OCI-LY1 (cell line): ENCODE measurements at regions not wholly inside any gene's neighbourhood (a gene's known extent, or its start where the extent isn't known, plus 50 kb on each side); places are given as distances from the start of the nearest gene placed in this dataset.

Source experiments
- EZH2 ChIP-seq: fragments of 200-600 bp; sonication (generic), shearing (Covaris generic); IDR thresholded peaks from 2 replicates; pipeline ENCODE4 v1.8.0; 2017; ENCODE audit warnings: borderline replicate concordance, mixed run types, mild to moderate bottlenecking, antibody characterized with exemption, low read length, moderate library complexity, mixed read lengths
- TF ChIP-seq, protein P1 (sequence below): fragments of 200-600 bp; sonication (generic), shearing (Covaris generic); IDR thresholded peaks from 2 replicates; pipeline ENCODE4 v1.5.1; 2017; ENCODE audit warnings: mild to moderate bottlenecking, antibody characterized with exemption, low read length, moderate library complexity, mixed read lengths

DNA sequence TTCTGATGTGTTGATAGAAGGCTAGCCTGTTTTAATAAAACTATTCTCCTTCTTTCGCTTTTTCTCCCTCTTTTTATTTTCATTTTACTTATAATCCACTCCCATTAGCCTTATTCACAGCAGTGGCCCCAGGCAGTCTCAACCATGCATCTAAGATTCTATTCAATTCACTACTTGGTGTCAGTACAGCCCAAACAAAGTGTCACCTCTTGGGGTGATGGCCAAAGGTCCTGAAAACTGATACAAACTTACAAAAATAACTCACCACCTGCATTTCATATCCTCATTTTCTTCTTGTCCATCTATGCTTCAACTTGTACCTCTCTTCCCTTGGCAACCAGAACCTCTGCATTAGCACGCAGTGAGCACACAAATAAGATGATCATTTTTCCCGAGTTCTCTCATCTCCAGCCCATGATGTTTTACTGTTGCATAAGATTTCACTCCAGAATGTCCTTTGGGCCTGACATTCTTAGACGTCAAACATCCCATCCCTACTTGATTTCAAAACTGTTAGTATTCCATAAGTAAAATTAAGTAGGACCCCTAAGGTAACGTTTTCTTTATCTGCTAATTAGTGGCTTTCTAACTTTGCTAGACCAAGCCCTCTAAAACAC, 559.3 kb upstream of the TNP1 start:
- TF ChIP-seq EZH2 = no peak
- TF ChIP-seq, protein P1, sequence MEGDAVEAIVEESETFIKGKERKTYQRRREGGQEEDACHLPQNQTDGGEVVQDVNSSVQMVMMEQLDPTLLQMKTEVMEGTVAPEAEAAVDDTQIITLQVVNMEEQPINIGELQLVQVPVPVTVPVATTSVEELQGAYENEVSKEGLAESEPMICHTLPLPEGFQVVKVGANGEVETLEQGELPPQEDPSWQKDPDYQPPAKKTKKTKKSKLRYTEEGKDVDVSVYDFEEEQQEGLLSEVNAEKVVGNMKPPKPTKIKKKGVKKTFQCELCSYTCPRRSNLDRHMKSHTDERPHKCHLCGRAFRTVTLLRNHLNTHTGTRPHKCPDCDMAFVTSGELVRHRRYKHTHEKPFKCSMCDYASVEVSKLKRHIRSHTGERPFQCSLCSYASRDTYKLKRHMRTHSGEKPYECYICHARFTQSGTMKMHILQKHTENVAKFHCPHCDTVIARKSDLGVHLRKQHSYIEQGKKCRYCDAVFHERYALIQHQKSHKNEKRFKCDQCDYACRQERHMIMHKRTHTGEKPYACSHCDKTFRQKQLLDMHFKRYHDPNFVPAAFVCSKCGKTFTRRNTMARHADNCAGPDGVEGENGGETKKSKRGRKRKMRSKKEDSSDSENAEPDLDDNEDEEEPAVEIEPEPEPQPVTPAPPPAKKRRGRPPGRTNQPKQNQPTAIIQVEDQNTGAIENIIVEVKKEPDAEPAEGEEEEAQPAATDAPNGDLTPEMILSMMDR = no peak
